ENCODE measurements at regions not wholly inside any gene's neighbourhood (a gene's known extent, or its start where the extent isn't known, plus 50 kb on each side); places are given as distances from the start of the nearest gene placed in this dataset.

GRCh38 chr19:27929399-27929798 lies 1283.6 kb downstream of the UQCRFS1 start:
- H3K4me3 ChIP-seq (ENCODE audit: low read depth, low read length), result no peak overlapping the region
- DNase-seq (ENCODE audit: low read depth), result no peak
- no peak for TF ChIP-seq CTCF (conservative IDR thresholded peaks at IDR 0.05; ENCODE audit: low read depth, low read length)

- no peak for TF ChIP-seq CTCF (conservative IDR thresholded peaks at IDR 0.05; ENCODE audit: low read depth, low read length)
- no peak for DNase-seq (ENCODE audit: low read depth)
- no peak overlapping the region for H3K4me3 ChIP-seq (ENCODE audit: low read depth, low read length)
These were observed 1287.7 kb downstream of the UQCRFS1 start for GRCh38 chr19:27925202-27925601.

GRCh38 chr19:27922970-27923369 lies 1290.0 kb downstream of the UQCRFS1 start:
- no peak overlapping the region for H3K4me3 ChIP-seq (ENCODE audit: low read depth, low read length)
- no peak for DNase-seq (ENCODE audit: low read depth)
- TF ChIP-seq CTCF (conservative IDR thresholded peaks at IDR 0.05; ENCODE audit: low read depth, low read length), result no peak

GRCh38 chr19:27920774-27921173 lies 1292.2 kb downstream of the UQCRFS1 start:
- no peak for TF ChIP-seq CTCF (conservative IDR thresholded peaks at IDR 0.05; ENCODE audit: low read depth, low read length)
- no peak overlapping the region for H3K4me3 ChIP-seq (ENCODE audit: low read depth, low read length)
- DNase-seq (ENCODE audit: low read depth), result no peak

GRCh38 chr19:27918818-27919217 lies 1294.1 kb downstream of the UQCRFS1 start:
- no peak for DNase-seq (ENCODE audit: low read depth)
- H3K4me3 ChIP-seq (ENCODE audit: low read depth, low read length), result no peak overlapping the region
- TF ChIP-seq CTCF (conservative IDR thresholded peaks at IDR 0.05; ENCODE audit: low read depth, low read length), result no peak

GRCh38 chr19:27911122-27911898 lies 1301.6 kb downstream of the UQCRFS1 start:
- no peak for TF ChIP-seq CTCF (conservative IDR thresholded peaks at IDR 0.05; ENCODE audit: low read depth, low read length)
- no peak for DNase-seq (ENCODE audit: low read depth)
- H3K4me3 ChIP-seq (ENCODE audit: low read depth, low read length), result no peak overlapping the region

- no peak for DNase-seq (ENCODE audit: low read depth)
- H3K4me3 ChIP-seq (ENCODE audit: low read depth, low read length), result no peak overlapping the region
- TF ChIP-seq CTCF (conservative IDR thresholded peaks at IDR 0.05; ENCODE audit: low read depth, low read length), result no peak
These were observed 1303.1 kb downstream of the UQCRFS1 start for GRCh38 chr19:27909861-27910260.

All from choroid plexus epithelial cell (primary cell).